GM12878 (cell line): ENCODE measurements at regions not wholly inside any gene's neighbourhood (a gene's known extent, or its start where the extent isn't known, plus 50 kb on each side); places are given as distances from the start of the nearest gene placed in this dataset.

Source experiments
- ATAC-seq: fragments of 200-7000 bp; cut with Tn5 transposase; 3 replicates; pipeline ENCODE4 v1.9.1; 2020; ENCODE audit warnings: mild to moderate bottlenecking, moderate library complexity
- BruUV-seq: library from RNA; stranded (reverse); fragments of 400-500 nt; replicated peaks from 2 replicates; lab custom pipeline; 2021; lab: Mats Ljungman, UMichigan
- CTCF ChIA-PET: fragments of 300-600 bp; sonication (Branson Sonifier 250); formaldehyde crosslinking; extraction: SDS; loops from one replicate; lab custom pipeline; 2021; ENCODE audit warnings: inconsistent platforms; lab: Yijun Ruan, JAX
- POLR2A ChIA-PET: fragments of 350-600 bp; formaldehyde crosslinking; extraction: SDS; loops from one replicate; lab custom pipeline; 2021; ENCODE audit warnings: inconsistent platforms; lab: Charles Lee
- RAD21 ChIA-PET: fragments of 300-600 bp; sonication (Branson Sonifier 250); formaldehyde crosslinking; loops from one replicate; lab custom pipeline; 2023; ENCODE audit warnings: antibody characterized with exemption; ENCODE audit not compliant: unreplicated experiment; lab: Charles Lee
- SMC1A ChIA-PET: fragments of 300-600 bp; sonication (Branson Sonifier 250); formaldehyde crosslinking; loops from one replicate; lab custom pipeline; 2023; ENCODE audit not compliant: unreplicated experiment, uncharacterized antibody; lab: Charles Lee
- DNase-seq: peaks from one replicate; pipeline ENCODE4 v3.0.0-alpha.2; 2011; ENCODE audit warnings: low read depth, low spot score
- FAIRE-seq: peaks from 3 replicates; lab custom pipeline; 2011; peaks lifted over from hg19 to GRCh38; lab: Jason Lieb, UNC
- H2AFZ ChIP-seq: 2 replicates; pipeline ENCODE4 v1.6.0; 2011; ENCODE audit warnings: low read depth, low read length, control low read depth; ENCODE audit not compliant: control insufficient read depth
- H3K27ac ChIP-seq: 2 replicates; pipeline ENCODE4 v1.5.1; 2011; ENCODE audit warnings: control low read depth; ENCODE audit not compliant: control insufficient read depth, insufficient read depth
- H3K27me3 ChIP-seq, 2 experiments: replicated peaks in 1 of 2; 2 replicates each; pipeline versions ENCODE4 v1.6.0 to v1.6.1; 2011; ENCODE audit warnings: low read length in 1 of 2; ENCODE audit not compliant: control insufficient read depth in 2 of 2, insufficient read depth in 2 of 2
- H3K36me3 ChIP-seq, 2 experiments: 2 replicates each; pipeline ENCODE4 v1.5.1; 2011; ENCODE audit warnings: low read length in 1 of 2; ENCODE audit not compliant: control insufficient read depth in 2 of 2, insufficient read depth in 2 of 2
- H3K4me1 ChIP-seq: 2 replicates; pipeline ENCODE4 v1.6.1; 2011; ENCODE audit warnings: mild to moderate bottlenecking, low read length, moderate library complexity, mixed read lengths; ENCODE audit not compliant: control insufficient read depth, insufficient read depth
- H3K4me2 ChIP-seq: 2 replicates; pipeline ENCODE4 v1.6.0; 2011; ENCODE audit warnings: control low read depth; ENCODE audit not compliant: control insufficient read depth, insufficient read depth
- H3K4me3 ChIP-seq: fragments of 200-600 bp; sonication (generic); 2 replicates; pipeline ENCODE4 v1.5.1; 2016
- H3K79me2 ChIP-seq: 2 replicates; pipeline ENCODE4 v1.6.0; 2011; ENCODE audit warnings: low read length; ENCODE audit not compliant: control insufficient read depth, insufficient read depth
- H3K9ac ChIP-seq: 2 replicates; pipeline ENCODE4 v1.8.0; 2011; ENCODE audit warnings: low read length, control low read depth, mixed read lengths; ENCODE audit not compliant: control insufficient read depth, insufficient read depth
- H3K9me3 ChIP-seq: replicated peaks from 3 replicates; pipeline ENCODE4 v1.5.1; 2011; ENCODE audit warnings: mild to moderate bottlenecking, low read length; ENCODE audit not compliant: control insufficient read depth, insufficient read depth
- H4K20me1 ChIP-seq: 2 replicates; pipeline ENCODE4 v1.6.0; 2011; ENCODE audit not compliant: control insufficient read depth, insufficient read depth
- ATF7 ChIP-seq: fragments of 450-650 bp; IDR thresholded peaks from 2 replicates; pipeline ENCODE4 v1.6.1; 2016; ENCODE audit warnings: low read depth, mild to moderate bottlenecking
- CEBPB ChIP-seq, 2 experiments: fragments of 150-350 bp in 1 of 2; IDR thresholded peaks; 2 replicates each; pipeline ENCODE4 v1.6.1; 2012 to 2014; ENCODE audit warnings: low read depth in 2 of 2, low read length in 2 of 2, borderline replicate concordance in 1 of 2, inconsistent platforms in 1 of 2
- KAT2A ChIP-seq: conservative IDR thresholded peaks from 2 replicates; pipeline ENCODE4 v1.6.1; 2011; ENCODE audit warnings: low read depth, low read length; ENCODE audit not compliant: control insufficient read depth
- NFIC ChIP-seq: IDR thresholded peaks from 2 replicates; pipeline ENCODE4 v1.6.1; 2012; ENCODE audit warnings: low read depth, mild to moderate bottlenecking, inconsistent platforms, low read length, moderate library complexity
- NFXL1 ChIP-seq: fragments of 450-650 bp; IDR thresholded peaks from 2 replicates; pipeline ENCODE4 v1.6.1; 2017; ENCODE audit warnings: antibody characterized with exemption, mild to moderate bottlenecking, borderline replicate concordance
- POLR2A ChIP-seq: IDR thresholded peaks from 2 replicates; pipeline ENCODE4 v1.6.1; 2011; ENCODE audit warnings: low read depth, mild to moderate bottlenecking, low read length
- RCOR1 ChIP-seq: conservative IDR thresholded peaks from 2 replicates; pipeline ENCODE4 v1.6.1; 2012; ENCODE audit warnings: low read depth, low read length, improper control_type of control experiment
- SMAD5 ChIP-seq: IDR thresholded peaks from 2 replicates; pipeline ENCODE4 v1.6.1; 2016; ENCODE audit warnings: antibody characterized with exemption, low read depth
- USF1 ChIP-seq: IDR thresholded peaks from 2 replicates; pipeline ENCODE4 v1.6.1; 2011; ENCODE audit warnings: borderline replicate concordance, low read depth, mild to moderate bottlenecking, moderate library complexity, mixed read lengths, low read length; ENCODE audit not compliant: insufficient read depth; ENCODE audit errors: extremely low read length
- ZSCAN29 ChIP-seq: fragments of 450-650 bp; IDR thresholded peaks from 2 replicates; pipeline ENCODE4 v1.6.1; 2017; ENCODE audit warnings: mild to moderate bottlenecking, moderate library complexity
- WGBS: methylation state at CpG from one replicate; pipeline ENCODE4 v1.1.6; 2016; ENCODE audit warnings: low lambda C conversion rate; ENCODE audit not compliant: insufficient replicate concordance, insufficient coverage; ENCODE audit errors: missing lambda C conversion rate; 5-methylcytosine and 5-hydroxymethylcytosine counted together
- in situ Hi-C: fragments of 300-500 bp; cut with MboI; formaldehyde crosslinking; loops from 9 replicates; pipeline ENCODE4 v1.14.3; 2018; ENCODE audit warnings: mixed read lengths
- intact Hi-C: fragments of 100-400 bp; cut with micrococcal nuclease; formaldehyde crosslinking; loops from one replicate; pipeline ENCODE4 v1.14.2; 2022; ENCODE audit not compliant: unreplicated experiment
- TF ChIP-seq, protein P1 (sequence below): IDR thresholded peaks from 2 replicates; pipeline ENCODE4 v1.6.1; 2011; ENCODE audit warnings: mild to moderate bottlenecking, low read depth, low read length, moderate library complexity; ENCODE audit not compliant: insufficient replicate concordance
- TF ChIP-seq, protein P2 (sequence below): IDR thresholded peaks from 2 replicates; pipeline ENCODE4 v1.6.1; 2012; ENCODE audit warnings: mild to moderate bottlenecking, low read depth, low read length
- TF ChIP-seq, protein P3 (sequence below): fragments of 150-350 bp; IDR thresholded peaks from 2 replicates; pipeline ENCODE4 v1.6.1; 2016; ENCODE audit warnings: low read depth, low read length

DNA sequence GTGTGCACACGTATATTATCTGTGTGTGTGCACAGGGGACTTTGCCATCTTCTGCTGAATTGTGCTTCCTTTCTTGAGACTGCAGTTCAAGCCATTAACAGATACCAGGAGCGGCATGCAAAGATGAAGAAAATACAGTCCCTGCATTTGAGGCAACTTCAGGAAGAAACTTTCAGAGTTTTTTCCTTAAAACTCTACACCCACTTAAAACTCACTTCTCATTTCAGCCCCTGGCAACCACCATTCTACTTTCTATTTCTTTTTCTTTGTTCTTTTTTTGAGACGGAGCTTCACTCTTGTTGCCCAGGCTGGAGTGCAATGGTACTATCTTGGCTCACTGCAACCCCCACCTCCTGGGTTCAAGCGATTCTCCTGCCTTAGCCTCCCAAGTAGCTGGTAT lies 448.9 kb upstream of the ZMIZ1 start (continued):
- TF ChIP-seq CEBPB (IDR thresholded peaks at IDR 0.05; ENCODE audit: borderline replicate concordance in 1 of 2, low read depth in 2 of 2, low read length in 2 of 2): no peak
- TF ChIP-seq KAT2A: no peak
- TF ChIP-seq, protein P1, sequence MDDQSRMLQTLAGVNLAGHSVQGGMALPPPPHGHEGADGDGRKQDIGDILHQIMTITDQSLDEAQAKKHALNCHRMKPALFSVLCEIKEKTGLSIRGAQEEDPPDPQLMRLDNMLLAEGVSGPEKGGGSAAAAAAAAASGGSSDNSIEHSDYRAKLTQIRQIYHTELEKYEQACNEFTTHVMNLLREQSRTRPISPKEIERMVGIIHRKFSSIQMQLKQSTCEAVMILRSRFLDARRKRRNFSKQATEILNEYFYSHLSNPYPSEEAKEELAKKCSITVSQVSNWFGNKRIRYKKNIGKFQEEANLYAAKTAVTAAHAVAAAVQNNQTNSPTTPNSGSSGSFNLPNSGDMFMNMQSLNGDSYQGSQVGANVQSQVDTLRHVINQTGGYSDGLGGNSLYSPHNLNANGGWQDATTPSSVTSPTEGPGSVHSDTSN: no peak
- TF ChIP-seq, protein P2, sequence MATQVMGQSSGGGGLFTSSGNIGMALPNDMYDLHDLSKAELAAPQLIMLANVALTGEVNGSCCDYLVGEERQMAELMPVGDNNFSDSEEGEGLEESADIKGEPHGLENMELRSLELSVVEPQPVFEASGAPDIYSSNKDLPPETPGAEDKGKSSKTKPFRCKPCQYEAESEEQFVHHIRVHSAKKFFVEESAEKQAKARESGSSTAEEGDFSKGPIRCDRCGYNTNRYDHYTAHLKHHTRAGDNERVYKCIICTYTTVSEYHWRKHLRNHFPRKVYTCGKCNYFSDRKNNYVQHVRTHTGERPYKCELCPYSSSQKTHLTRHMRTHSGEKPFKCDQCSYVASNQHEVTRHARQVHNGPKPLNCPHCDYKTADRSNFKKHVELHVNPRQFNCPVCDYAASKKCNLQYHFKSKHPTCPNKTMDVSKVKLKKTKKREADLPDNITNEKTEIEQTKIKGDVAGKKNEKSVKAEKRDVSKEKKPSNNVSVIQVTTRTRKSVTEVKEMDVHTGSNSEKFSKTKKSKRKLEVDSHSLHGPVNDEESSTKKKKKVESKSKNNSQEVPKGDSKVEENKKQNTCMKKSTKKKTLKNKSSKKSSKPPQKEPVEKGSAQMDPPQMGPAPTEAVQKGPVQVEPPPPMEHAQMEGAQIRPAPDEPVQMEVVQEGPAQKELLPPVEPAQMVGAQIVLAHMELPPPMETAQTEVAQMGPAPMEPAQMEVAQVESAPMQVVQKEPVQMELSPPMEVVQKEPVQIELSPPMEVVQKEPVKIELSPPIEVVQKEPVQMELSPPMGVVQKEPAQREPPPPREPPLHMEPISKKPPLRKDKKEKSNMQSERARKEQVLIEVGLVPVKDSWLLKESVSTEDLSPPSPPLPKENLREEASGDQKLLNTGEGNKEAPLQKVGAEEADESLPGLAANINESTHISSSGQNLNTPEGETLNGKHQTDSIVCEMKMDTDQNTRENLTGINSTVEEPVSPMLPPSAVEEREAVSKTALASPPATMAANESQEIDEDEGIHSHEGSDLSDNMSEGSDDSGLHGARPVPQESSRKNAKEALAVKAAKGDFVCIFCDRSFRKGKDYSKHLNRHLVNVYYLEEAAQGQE: no peak

- FAIRE-seq: no peak
- H3K4me3 ChIP-seq: no peak overlapping the region
- RAD21 ChIA-PET: no interaction called here
- no peak overlapping the region for H3K4me2 ChIP-seq
- no peaks in the 10 kb centered on the region for H4K20me1 ChIP-seq
- H3K9ac ChIP-seq: no peak overlapping the region
- H3K36me3 ChIP-seq: no peaks in the 10 kb centered on the region
- no peak overlapping the region for H3K27ac ChIP-seq
- peaks cover 0 to 4% of the 10 kb centered on the region in 2 experiments; a peak in 3 of 4 replicates for H3K27me3 ChIP-seq
- in situ Hi-C loops: no loop called here
- intact Hi-C loops: no loop called here
- H2AFZ ChIP-seq: no peak overlapping the region
- H3K79me2 ChIP-seq: no peaks in the 10 kb centered on the region
- POLR2A ChIA-PET: no interaction called here
- SMC1A ChIA-PET: no interaction called here
- CTCF ChIA-PET: no interaction called here
- WGBS: 28% methylated on average over 9 of the region's 9 CpGs
- no TSS peak for BruUV-seq
- DNase-seq: no peak
- no peaks in the 10 kb centered on the region for H3K4me1 ChIP-seq
- no peaks in the 10 kb centered on the region for H3K9me3 ChIP-seq
- no peak for ATAC-seq
- TF ChIP-seq ZSCAN29 (no peak), ATF7 (no peak), RCOR1 (no peak), USF1 (no peak), POLR2A (no peak), NFIC (no peak), SMAD5 (no peak), NFXL1 (no peak)
- TF ChIP-seq, protein P3, sequence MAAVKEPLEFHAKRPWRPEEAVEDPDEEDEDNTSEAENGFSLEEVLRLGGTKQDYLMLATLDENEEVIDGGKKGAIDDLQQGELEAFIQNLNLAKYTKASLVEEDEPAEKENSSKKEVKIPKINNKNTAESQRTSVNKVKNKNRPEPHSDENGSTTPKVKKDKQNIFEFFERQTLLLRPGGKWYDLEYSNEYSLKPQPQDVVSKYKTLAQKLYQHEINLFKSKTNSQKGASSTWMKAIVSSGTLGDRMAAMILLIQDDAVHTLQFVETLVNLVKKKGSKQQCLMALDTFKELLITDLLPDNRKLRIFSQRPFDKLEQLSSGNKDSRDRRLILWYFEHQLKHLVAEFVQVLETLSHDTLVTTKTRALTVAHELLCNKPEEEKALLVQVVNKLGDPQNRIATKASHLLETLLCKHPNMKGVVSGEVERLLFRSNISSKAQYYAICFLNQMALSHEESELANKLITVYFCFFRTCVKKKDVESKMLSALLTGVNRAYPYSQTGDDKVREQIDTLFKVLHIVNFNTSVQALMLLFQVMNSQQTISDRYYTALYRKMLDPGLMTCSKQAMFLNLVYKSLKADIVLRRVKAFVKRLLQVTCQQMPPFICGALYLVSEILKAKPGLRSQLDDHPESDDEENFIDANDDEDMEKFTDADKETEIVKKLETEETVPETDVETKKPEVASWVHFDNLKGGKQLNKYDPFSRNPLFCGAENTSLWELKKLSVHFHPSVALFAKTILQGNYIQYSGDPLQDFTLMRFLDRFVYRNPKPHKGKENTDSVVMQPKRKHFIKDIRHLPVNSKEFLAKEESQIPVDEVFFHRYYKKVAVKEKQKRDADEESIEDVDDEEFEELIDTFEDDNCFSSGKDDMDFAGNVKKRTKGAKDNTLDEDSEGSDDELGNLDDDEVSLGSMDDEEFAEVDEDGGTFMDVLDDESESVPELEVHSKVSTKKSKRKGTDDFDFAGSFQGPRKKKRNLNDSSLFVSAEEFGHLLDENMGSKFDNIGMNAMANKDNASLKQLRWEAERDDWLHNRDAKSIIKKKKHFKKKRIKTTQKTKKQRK: no peak
Measured at GRCh38 chr10:78620985-78621799, 447.6 kb upstream of the ZMIZ1 start.
